Suprapubic skin (tissue), 4 donors: ENCODE measurements at regions not wholly inside any gene's neighbourhood (a gene's known extent, or its start where the extent isn't known, plus 50 kb on each side); places are given as distances from the start of the nearest gene placed in this dataset.
"Not testable (repeated sequence)": the region's sequence is repeated elsewhere in the genome, so short reads cannot be mapped to it uniquely, and the experiment has no call there.

Source experiments
- EP300 ChIP-seq: sonication (generic); formaldehyde crosslinking; IDR thresholded peaks from one replicate; pipeline ENCODE4 v1.6.1; 2017; ENCODE audit warnings: antibody characterized with exemption
- POLR2A ChIP-seq, 2 donors: fragments of 450-650 bp; IDR thresholded peaks; one replicate each; pipeline ENCODE4 v1.6.1; 2017; ENCODE audit warnings: antibody characterized with exemption in 2 of 2, mild to moderate bottlenecking in 2 of 2, moderate library complexity in 2 of 2
- POLR2AphosphoS5 ChIP-seq, 3 donors: sonication (generic); formaldehyde crosslinking; IDR thresholded peaks; one replicate each; pipeline ENCODE4 v1.6.1; 2017; ENCODE audit warnings: antibody characterized with exemption in 3 of 3
- TF ChIP-seq, protein P1 (sequence below), 2 donors: fragments of 200-600 bp in 1 of 2; fragments of 450-650 bp in 1 of 2; sonication (generic) in 1 of 2; IDR thresholded peaks; one replicate each; pipeline ENCODE4 v1.5.1; 2016 to 2019; ENCODE audit warnings: antibody characterized with exemption in 2 of 2, mild to moderate bottlenecking in 1 of 2, moderate library complexity in 1 of 2

GRCh38 chr10:90011281-90011680 lies 309.9 kb downstream of the KIF20B start:
- not testable (repeated sequence) for TF ChIP-seq POLR2A (IDR thresholded peaks at IDR 0.05); POLR2AphosphoS5 (IDR thresholded peaks at IDR 0.05); EP300
- TF ChIP-seq, protein P1, sequence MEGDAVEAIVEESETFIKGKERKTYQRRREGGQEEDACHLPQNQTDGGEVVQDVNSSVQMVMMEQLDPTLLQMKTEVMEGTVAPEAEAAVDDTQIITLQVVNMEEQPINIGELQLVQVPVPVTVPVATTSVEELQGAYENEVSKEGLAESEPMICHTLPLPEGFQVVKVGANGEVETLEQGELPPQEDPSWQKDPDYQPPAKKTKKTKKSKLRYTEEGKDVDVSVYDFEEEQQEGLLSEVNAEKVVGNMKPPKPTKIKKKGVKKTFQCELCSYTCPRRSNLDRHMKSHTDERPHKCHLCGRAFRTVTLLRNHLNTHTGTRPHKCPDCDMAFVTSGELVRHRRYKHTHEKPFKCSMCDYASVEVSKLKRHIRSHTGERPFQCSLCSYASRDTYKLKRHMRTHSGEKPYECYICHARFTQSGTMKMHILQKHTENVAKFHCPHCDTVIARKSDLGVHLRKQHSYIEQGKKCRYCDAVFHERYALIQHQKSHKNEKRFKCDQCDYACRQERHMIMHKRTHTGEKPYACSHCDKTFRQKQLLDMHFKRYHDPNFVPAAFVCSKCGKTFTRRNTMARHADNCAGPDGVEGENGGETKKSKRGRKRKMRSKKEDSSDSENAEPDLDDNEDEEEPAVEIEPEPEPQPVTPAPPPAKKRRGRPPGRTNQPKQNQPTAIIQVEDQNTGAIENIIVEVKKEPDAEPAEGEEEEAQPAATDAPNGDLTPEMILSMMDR (IDR thresholded peaks at IDR 0.05): not testable (repeated sequence)
